Neuronal stem cell (in vitro differentiated cells): ENCODE measurements at regions not wholly inside any gene's neighbourhood (a gene's known extent, or its start where the extent isn't known, plus 50 kb on each side); places are given as distances from the start of the nearest gene placed in this dataset.

Source experiments
- DNase-seq: peaks from one replicate; pipeline ENCODE4 v3.0.0-alpha.2; 2013; ENCODE audit warnings: low spot score
- H2AFZ ChIP-seq: one replicate; pipeline ENCODE4 v1.6.1; 2013; ENCODE audit warnings: mild to moderate bottlenecking, low read length, inconsistent platforms
- H2AK5ac ChIP-seq: 2 replicates; pipeline ENCODE4 v1.6.1; 2013; ENCODE audit warnings: low read depth, mild to moderate bottlenecking, inconsistent platforms, low read length, moderate library complexity, mixed read lengths
- H2BK120ac ChIP-seq: 2 replicates; pipeline ENCODE4 v1.6.1; 2013; ENCODE audit warnings: low read depth, mild to moderate bottlenecking, inconsistent platforms, low read length, moderate library complexity, mixed read lengths
- H2BK12ac ChIP-seq: one replicate; pipeline ENCODE4 v1.6.1; 2013; ENCODE audit warnings: low read length, inconsistent platforms
- H2BK15ac ChIP-seq: 2 replicates; pipeline ENCODE4 v1.6.1; 2013; ENCODE audit warnings: mild to moderate bottlenecking, low read length, inconsistent platforms, mixed read lengths
- H2BK5ac ChIP-seq: one replicate; pipeline ENCODE4 v1.6.1; 2013; ENCODE audit warnings: inconsistent platforms, mild to moderate bottlenecking, low read length, moderate library complexity
- H3K14ac ChIP-seq: one replicate; pipeline ENCODE4 v1.6.1; 2013; ENCODE audit warnings: low read length, inconsistent platforms
- H3K18ac ChIP-seq: 2 replicates; pipeline ENCODE4 v1.6.1; 2013; ENCODE audit warnings: low read length, inconsistent platforms
- H3K23ac ChIP-seq: 2 replicates; pipeline ENCODE4 v1.6.1; 2013; ENCODE audit warnings: low read depth, mild to moderate bottlenecking, mixed read lengths, low read length, inconsistent platforms; ENCODE audit not compliant: poor library complexity
- H3K27ac ChIP-seq: replicated peaks from 3 replicates; pipeline ENCODE4 v1.5.1; 2013; ENCODE audit warnings: low read length, inconsistent platforms
- H3K27me3 ChIP-seq, 3 experiments: 2 replicates each; pipeline ENCODE4 v1.6.1; 2013; ENCODE audit warnings: low read length in 3 of 3, mild to moderate bottlenecking in 2 of 3, inconsistent platforms in 1 of 3, low read depth in 1 of 3, mixed read lengths in 1 of 3, moderate library complexity in 1 of 3; ENCODE audit not compliant: control insufficient read depth in 3 of 3, insufficient read depth in 3 of 3
- H3K36me3 ChIP-seq, 2 donors: replicated peaks in 1 of 2; 2 replicates each; pipeline ENCODE4 v1.6.1; 2013; ENCODE audit warnings: low read length in 2 of 2; ENCODE audit not compliant: control insufficient read depth in 2 of 2, insufficient read depth in 2 of 2
- H3K4ac ChIP-seq: 2 replicates; pipeline ENCODE4 v1.6.1; 2013; ENCODE audit warnings: inconsistent platforms, mild to moderate bottlenecking, low read length, moderate library complexity
- H3K4me1 ChIP-seq, 2 donors: 1 replicate in 1 of 2; 2 replicates in 1 of 2; pipeline ENCODE4 v1.6.1; 2013; ENCODE audit warnings: low read length in 2 of 2, low read depth in 1 of 2; ENCODE audit not compliant: control insufficient read depth in 2 of 2, insufficient read depth in 1 of 2
- H3K4me2 ChIP-seq: one replicate; pipeline ENCODE4 v1.6.1; 2013; ENCODE audit warnings: mild to moderate bottlenecking, low read length, inconsistent platforms; ENCODE audit not compliant: insufficient read depth, poor library complexity, severe bottlenecking
- H3K4me3 ChIP-seq, 2 donors: 2 replicates each; pipeline ENCODE4 v1.5.1; 2013; ENCODE audit warnings: low read length in 2 of 2, mild to moderate bottlenecking in 2 of 2, inconsistent platforms in 1 of 2, moderate library complexity in 1 of 2
- H3K79me1 ChIP-seq: one replicate; pipeline ENCODE4 v1.6.1; 2013; ENCODE audit warnings: low read depth, mild to moderate bottlenecking, inconsistent platforms, low read length, moderate library complexity
- H3K9ac ChIP-seq: one replicate; pipeline ENCODE4 v1.6.1; 2013; ENCODE audit warnings: mild to moderate bottlenecking, low read depth, low read length, inconsistent platforms; ENCODE audit not compliant: poor library complexity
- H3K9me3 ChIP-seq, 2 donors: replicated peaks in 1 of 2; 2 replicates each; pipeline versions ENCODE3 to v1.6.1; 2013; ENCODE audit warnings: low read length in 2 of 2, mild to moderate bottlenecking in 2 of 2, inconsistent platforms in 1 of 2, low read depth in 1 of 2, mixed read lengths in 1 of 2, moderate library complexity in 1 of 2; ENCODE audit not compliant: control insufficient read depth in 2 of 2, insufficient read depth in 1 of 2
- H4K8ac ChIP-seq: one replicate; pipeline ENCODE4 v1.6.1; 2013; ENCODE audit warnings: low read depth, mild to moderate bottlenecking, inconsistent platforms, low read length, moderate library complexity
- H4K91ac ChIP-seq: one replicate; pipeline ENCODE4 v1.6.1; 2013; ENCODE audit warnings: low read length, low read depth, mild to moderate bottlenecking, inconsistent platforms; ENCODE audit not compliant: poor library complexity
- WGBS, 2 donors: extraction: QIAGEN DNeasy Blood & Tissue Kit; methylation state at CpG; one replicate each; pipeline ENCODE4 v1.1.7; 2013; ENCODE audit warnings: missing lambda C conversion rate in 2 of 2, mixed read lengths in 1 of 2; ENCODE audit not compliant: insufficient read length in 2 of 2, insufficient replicate concordance in 1 of 2; ENCODE audit errors: extremely low coverage in 2 of 2; 5-methylcytosine and 5-hydroxymethylcytosine counted together

- Histone ChIP-seq H3K23ac (no peak overlapping the region), H3K27me3 (peaks cover 0 to 10% (median 0%) of the 10 kb centered on the region in 3 experiments), H2BK5ac (no peak overlapping the region), H3K36me3 (no peaks in the 10 kb centered on the region), H2AK5ac (no peak overlapping the region), H4K8ac (no peak overlapping the region), H2BK120ac (no peak overlapping the region), H3K27ac (no peak overlapping the region), H3K18ac (no peak overlapping the region), H3K79me1 (no peaks in the 10 kb centered on the region), H2BK15ac (no peak overlapping the region), H2BK12ac (no peak overlapping the region), H4K91ac (no peak overlapping the region), H3K4ac (no peak overlapping the region), H3K4me2 (no peak overlapping the region), H3K9ac (no peak overlapping the region), H3K4me1 (no peaks in the 10 kb centered on the region), H3K14ac (no peak overlapping the region), H3K9me3 (no peaks in the 10 kb centered on the region), H3K4me3 (no peak overlapping the region), H2AFZ (no peak overlapping the region)
- no CpG with 5 or more reads among the region's 1 CpG for WGBS, 2 donors
- DNase-seq = no peak
Measured at GRCh38 chr7:106382929-106383328, 98.1 kb upstream of the NAMPT start.

GRCh38 chr7:106382129-106382528 is 97.3 kb upstream of the NAMPT start:
- no peak for DNase-seq
- Histone ChIP-seq H3K4ac (no peak overlapping the region), H2AK5ac (no peak overlapping the region), H2BK12ac (no peak overlapping the region), H2BK15ac (no peak overlapping the region), H2AFZ (no peak overlapping the region), H3K18ac (no peak overlapping the region), H3K9ac (no peak overlapping the region), H3K9me3 (no peaks in the 10 kb centered on the region), H3K4me2 (no peak overlapping the region), H3K79me1 (no peaks in the 10 kb centered on the region), H3K23ac (no peak overlapping the region), H4K8ac (no peak overlapping the region), H4K91ac (no peak overlapping the region), H3K4me3 (no peak overlapping the region), H3K4me1 (no peaks in the 10 kb centered on the region), H3K36me3 (no peaks in the 10 kb centered on the region), H3K14ac (no peak overlapping the region), H2BK5ac (no peak overlapping the region), H3K27ac (no peak overlapping the region), H3K27me3 (peaks cover 0 to 10% (median 0%) of the 10 kb centered on the region in 3 experiments), H2BK120ac (no peak overlapping the region)
- WGBS, 2 donors = no CpG with 5 or more reads among the region's 1 CpG

GRCh38 chr7:106381252-106381651 is 96.5 kb upstream of the NAMPT start:
- Histone ChIP-seq H2BK120ac (no peak overlapping the region), H2BK12ac (no peak overlapping the region), H3K36me3 (no peaks in the 10 kb centered on the region), H3K18ac (no peak overlapping the region), H2AFZ (no peak overlapping the region), H3K9ac (no peak overlapping the region), H3K27me3 (peaks cover 0 to 10% (median 0%) of the 10 kb centered on the region in 3 experiments), H3K4me3 (no peak overlapping the region), H3K14ac (no peak overlapping the region), H3K4me1 (no peaks in the 10 kb centered on the region), H4K8ac (no peak overlapping the region), H3K23ac (no peak overlapping the region), H3K79me1 (no peaks in the 10 kb centered on the region), H2BK15ac (no peak overlapping the region), H4K91ac (no peak overlapping the region), H3K4me2 (no peak overlapping the region), H3K9me3 (no peaks in the 10 kb centered on the region), H2AK5ac (no peak overlapping the region), H2BK5ac (no peak overlapping the region), H3K27ac (no peak overlapping the region), H3K4ac (no peak overlapping the region)
- DNase-seq = no peak
- whole genome bisulfite sequencing, 2 donors = no CpG with 5 or more reads among the region's 2 CpGs

GRCh38 chr7:106377847-106378361 is 93.1 kb upstream of the NAMPT start:
- no peak overlapping the region for H3K4me2 ChIP-seq
- no peak overlapping the region for H3K9ac ChIP-seq
- no peak overlapping the region for H4K91ac ChIP-seq
- no peak overlapping the region for H2AK5ac ChIP-seq
- no peaks in the 10 kb centered on the region for H3K79me1 ChIP-seq
- H4K8ac ChIP-seq = no peak overlapping the region
- peaks cover 0 to 10% (median 0%) of the 10 kb centered on the region in 3 experiments for H3K27me3 ChIP-seq
- no peak overlapping the region for H2BK5ac ChIP-seq
- H3K36me3 ChIP-seq = no peaks in the 10 kb centered on the region
- no peak overlapping the region for H2BK12ac ChIP-seq
- no peak overlapping the region for H3K18ac ChIP-seq
- H2BK120ac ChIP-seq = no peak overlapping the region
- no peak overlapping the region for H3K14ac ChIP-seq
- no peak overlapping the region for H2BK15ac ChIP-seq
- no peak overlapping the region for H3K4ac ChIP-seq
- no CpG with 5 or more reads among the region's 3 CpGs for WGBS, 2 donors
- H3K4me3 ChIP-seq = no peak overlapping the region
- no peaks in the 10 kb centered on the region for H3K4me1 ChIP-seq
- H3K27ac ChIP-seq = no peak overlapping the region
- DNase-seq = no peak
- no peaks in the 10 kb centered on the region for H3K9me3 ChIP-seq
- no peak overlapping the region for H2AFZ ChIP-seq
- H3K23ac ChIP-seq = no peak overlapping the region
